ENCODE measurements at regions not wholly inside any gene's neighbourhood (a gene's known extent, or its start where the extent isn't known, plus 50 kb on each side); places are given as distances from the start of the nearest gene placed in this dataset.

DNA sequence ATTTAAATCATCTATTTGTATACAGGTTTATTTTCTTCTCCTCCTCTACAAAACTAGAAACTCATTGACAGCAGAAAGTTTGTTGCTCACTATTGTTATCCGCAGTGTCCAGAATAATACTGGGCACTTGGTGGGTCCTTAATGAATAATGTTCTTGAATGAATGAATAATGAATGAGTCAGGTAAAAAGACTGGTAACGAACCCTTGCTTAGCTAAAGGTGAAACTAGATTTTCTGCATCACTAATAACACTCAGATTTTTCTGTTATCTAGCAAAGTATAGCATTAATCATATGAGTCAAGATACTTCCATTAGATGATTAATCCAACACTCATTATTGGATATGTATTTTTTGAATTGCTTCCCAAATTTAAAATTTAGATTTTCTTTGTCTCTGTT is 953.2 kb downstream of the SORCS3 start:
- TF ChIP-seq POLR2A (IDR thresholded peaks at IDR 0.05) (no peak), POLR2AphosphoS5 (IDR thresholded peaks at IDR 0.05) (no peak), EP300 (IDR thresholded peaks at IDR 0.05) (no peak)
- TF ChIP-seq, protein P1, sequence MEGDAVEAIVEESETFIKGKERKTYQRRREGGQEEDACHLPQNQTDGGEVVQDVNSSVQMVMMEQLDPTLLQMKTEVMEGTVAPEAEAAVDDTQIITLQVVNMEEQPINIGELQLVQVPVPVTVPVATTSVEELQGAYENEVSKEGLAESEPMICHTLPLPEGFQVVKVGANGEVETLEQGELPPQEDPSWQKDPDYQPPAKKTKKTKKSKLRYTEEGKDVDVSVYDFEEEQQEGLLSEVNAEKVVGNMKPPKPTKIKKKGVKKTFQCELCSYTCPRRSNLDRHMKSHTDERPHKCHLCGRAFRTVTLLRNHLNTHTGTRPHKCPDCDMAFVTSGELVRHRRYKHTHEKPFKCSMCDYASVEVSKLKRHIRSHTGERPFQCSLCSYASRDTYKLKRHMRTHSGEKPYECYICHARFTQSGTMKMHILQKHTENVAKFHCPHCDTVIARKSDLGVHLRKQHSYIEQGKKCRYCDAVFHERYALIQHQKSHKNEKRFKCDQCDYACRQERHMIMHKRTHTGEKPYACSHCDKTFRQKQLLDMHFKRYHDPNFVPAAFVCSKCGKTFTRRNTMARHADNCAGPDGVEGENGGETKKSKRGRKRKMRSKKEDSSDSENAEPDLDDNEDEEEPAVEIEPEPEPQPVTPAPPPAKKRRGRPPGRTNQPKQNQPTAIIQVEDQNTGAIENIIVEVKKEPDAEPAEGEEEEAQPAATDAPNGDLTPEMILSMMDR (IDR thresholded peaks at IDR 0.05): no peak
